Inferior parietal cortex (tissue), 1 donor: ENCODE measurements at regions not wholly inside any gene's neighbourhood (a gene's known extent, or its start where the extent isn't known, plus 50 kb on each side); places are given as distances from the start of the nearest gene placed in this dataset.

ENCODE experiments used
- DNase-seq: peaks from one replicate; pipeline ENCODE4 v3.0.0-alpha.2; 2016; ENCODE audit errors: extremely low spot score

GRCh38 chr12:76611533-76611932, 52.0 kb upstream of the OSBPL8 start:
- no peak for DNase-seq

- DNase-seq = no peak
Observed at GRCh38 chr12:76614364-76614763, 54.8 kb upstream of the OSBPL8 start.

GRCh38 chr12:76618031-76618430, 58.5 kb upstream of the OSBPL8 start:
- DNase-seq = no peak

GRCh38 chr12:76621582-76622024, 62.0 kb upstream of the OSBPL8 start:
- DNase-seq = peak; percentile 91

GRCh38 chr12:76622351-76622750, 62.8 kb upstream of the OSBPL8 start:
- no peak for DNase-seq

- no peak for DNase-seq
Observed at GRCh38 chr12:76622915-76623314, 63.3 kb upstream of the OSBPL8 start.

- no peak for DNase-seq
Observed at GRCh38 chr12:76623931-76624330, 64.4 kb upstream of the OSBPL8 start.

GRCh38 chr12:76627346-76628135, 68.0 kb upstream of the OSBPL8 start:
- DNase-seq = peak; percentile 20

- no peak for DNase-seq
Observed at GRCh38 chr12:76628745-76629144, 69.2 kb upstream of the OSBPL8 start.

GRCh38 chr12:76631741-76632140, 72.2 kb upstream of the OSBPL8 start:
- no peak for DNase-seq

- no peak for DNase-seq
Observed at GRCh38 chr12:76633415-76633814, 73.8 kb upstream of the OSBPL8 start.

GRCh38 chr12:76634133-76634532, 74.6 kb upstream of the OSBPL8 start:
- DNase-seq = no peak

GRCh38 chr12:76636121-76636692, 76.6 kb upstream of the OSBPL8 start:
- no peak for DNase-seq

- DNase-seq = no peak
Observed at GRCh38 chr12:76637807-76638206, 78.2 kb upstream of the OSBPL8 start.

GRCh38 chr12:76639646-76640045, 80.1 kb upstream of the OSBPL8 start:
- DNase-seq = no peak

- DNase-seq = no peak
Observed at GRCh38 chr12:76641073-76641472, 81.5 kb upstream of the OSBPL8 start.

- no peak for DNase-seq
Observed at GRCh38 chr12:76641961-76642360, 82.4 kb upstream of the OSBPL8 start.

GRCh38 chr12:76643438-76643837, 83.9 kb upstream of the OSBPL8 start:
- no peak for DNase-seq

GRCh38 chr12:76644950-76645349, 85.4 kb upstream of the OSBPL8 start:
- no peak for DNase-seq

- no peak for DNase-seq
Observed at GRCh38 chr12:76645934-76646333, 86.4 kb upstream of the OSBPL8 start.

GRCh38 chr12:76646366-76646765, 86.8 kb upstream of the OSBPL8 start:
- DNase-seq = no peak

- DNase-seq = no peak
Observed at GRCh38 chr12:76649099-76649498, 89.5 kb upstream of the OSBPL8 start.

GRCh38 chr12:76652402-76652801, 92.8 kb upstream of the OSBPL8 start:
- DNase-seq = no peak

- no peak for DNase-seq
Observed at GRCh38 chr12:76653342-76653741, 93.8 kb upstream of the OSBPL8 start.
